HCT116 (cell line): ENCODE measurements at regions not wholly inside any gene's neighbourhood (a gene's known extent, or its start where the extent isn't known, plus 50 kb on each side); places are given as distances from the start of the nearest gene placed in this dataset.

ENCODE experiments used
- ATAC-seq: fragments of 200-7000 bp; cut with Tn5 transposase; 2 replicates; pipeline ENCODE4 v1.9.1; 2020; ENCODE audit warnings: mild to moderate bottlenecking, moderate library complexity
- BruUV-seq: library from RNA; stranded (reverse); fragments of 400-500 nt; replicated peaks from 2 replicates; lab custom pipeline; 2021; lab: Mats Ljungman, UMichigan
- CTCF ChIA-PET: fragments of 300-600 bp; sonication (Branson Sonifier 250); formaldehyde crosslinking; loops from one replicate; lab custom pipeline; 2021; ENCODE audit warnings: antibody characterized with exemption; lab: Charles Lee
- POLR2A ChIA-PET: fragments of 300-600, 350-600 bp; sonication (Branson Sonifier 250); formaldehyde crosslinking; loops from one replicate; lab custom pipeline; 2021; ENCODE audit warnings: antibody characterized with exemption; lab: Charles Lee
- RAD21 ChIA-PET, 2 experiments: fragments of 300-600 bp; sonication (Branson Sonifier 250); formaldehyde crosslinking; loops; one replicate each; lab custom pipeline; 2023; ENCODE audit warnings: low total read pairs in 2 of 2; ENCODE audit not compliant: uncharacterized antibody in 2 of 2, unreplicated experiment in 2 of 2, low non-redundant PET in 1 of 2; lab: Charles Lee
- DNase-seq: peaks from one replicate; pipeline ENCODE4 v3.0.0-alpha.2; 2010; ENCODE audit warnings: low read depth, low spot score
- H2AFZ ChIP-seq: fragments of 200-600 bp; shearing (Covaris generic), sonication (generic); 2 replicates; pipeline ENCODE4 v1.6.1; 2017; ENCODE audit warnings: low read depth, mixed run types, mixed read lengths, antibody characterized with exemption, low read length; ENCODE audit not compliant: poor library complexity, severe bottlenecking
- H3K27ac ChIP-seq: 2 replicates; pipeline ENCODE4 v1.5.1; 2012; ENCODE audit warnings: low read depth, low read length
- H3K27me3 ChIP-seq: fragments of 200-600 bp; sonication (generic); 2 replicates; pipeline ENCODE4 v1.6.1; 2016; ENCODE audit warnings: mixed run types, low read length, mixed read lengths; ENCODE audit not compliant: insufficient read depth
- H3K36me3 ChIP-seq, 2 experiments: fragments of 200-500 bp in 1 of 2; fragments of 200-600 bp in 1 of 2; sonication (Bioruptor generic) in 1 of 2; sonication (generic) in 1 of 2; 2 replicates each; pipeline versions ENCODE4 v1.5.1 to v1.6.1; 2014 to 2016; ENCODE audit warnings: low read length in 2 of 2, inconsistent platforms in 1 of 2, mixed read lengths in 1 of 2, mixed run types in 1 of 2; ENCODE audit not compliant: insufficient read depth in 2 of 2, control insufficient read depth in 1 of 2
- H3K4me1 ChIP-seq, 2 experiments: fragments of 200-600 bp in 1 of 2; sonication (generic) in 1 of 2; 2 replicates each; pipeline versions ENCODE4 v1.5.1 to v1.6.1; 2012 to 2017; ENCODE audit warnings: low read length in 2 of 2, inconsistent platforms in 1 of 2, mild to moderate bottlenecking in 1 of 2, mixed read lengths in 1 of 2, mixed run types in 1 of 2, moderate library complexity in 1 of 2; ENCODE audit not compliant: insufficient read depth in 2 of 2, control insufficient read depth in 1 of 2
- H3K4me2 ChIP-seq: fragments of 200-600 bp; sonication (generic); 2 replicates; pipeline ENCODE4 v1.6.1; 2017; ENCODE audit warnings: mixed run types, low read length, mixed read lengths
- H3K4me3 ChIP-seq, 2 experiments: fragments of 200-600 bp in 1 of 2; sonication (generic) in 1 of 2; replicated peaks in 1 of 2; 2 replicates each; pipeline ENCODE4 v1.5.1; 2011 to 2016; ENCODE audit warnings: low read length in 2 of 2, control low read depth in 1 of 2, low read depth in 1 of 2, mild to moderate bottlenecking in 1 of 2, mixed read lengths in 1 of 2, mixed run types in 1 of 2
- H3K79me2 ChIP-seq: fragments of 200-600 bp; sonication (generic); 2 replicates; pipeline ENCODE4 v1.6.1; 2017; ENCODE audit warnings: mild to moderate bottlenecking, mixed run types, low read length, moderate library complexity, mixed read lengths; ENCODE audit not compliant: insufficient read depth
- H3K9ac ChIP-seq: fragments of 200-600 bp; sonication (generic); 2 replicates; pipeline ENCODE4 v1.6.1; 2016; ENCODE audit warnings: low read length, mixed read lengths
- H3K9me2 ChIP-seq: fragments of 200-600 bp; sonication (generic), shearing (Covaris generic); 2 replicates; pipeline ENCODE4 v1.6.1; 2017; ENCODE audit warnings: mixed run types, mild to moderate bottlenecking, moderate library complexity; ENCODE audit not compliant: insufficient read depth
- H3K9me3 ChIP-seq, 2 experiments: fragments of 200-500 bp in 1 of 2; fragments of 200-600 bp in 1 of 2; sonication (Bioruptor generic) in 1 of 2; sonication (generic) in 1 of 2; 2 replicates each; pipeline ENCODE4 v1.6.1; 2014 to 2017; ENCODE audit warnings: low read length in 2 of 2, mixed read lengths in 2 of 2, inconsistent platforms in 1 of 2, low read depth in 1 of 2, mild to moderate bottlenecking in 1 of 2, mixed run types in 1 of 2, moderate library complexity in 1 of 2; ENCODE audit not compliant: control insufficient read depth in 1 of 2, insufficient read depth in 1 of 2
- H4K20me1 ChIP-seq: fragments of 200-600 bp; sonication (generic), shearing (Covaris generic); 2 replicates; pipeline ENCODE4 v1.6.1; 2017; ENCODE audit warnings: mixed run types, mild to moderate bottlenecking, moderate library complexity; ENCODE audit not compliant: insufficient read depth
- ATF3 ChIP-seq: IDR thresholded peaks from 2 replicates; pipeline ENCODE4 v1.6.1; 2012
- CBX3 ChIP-seq: IDR thresholded peaks from 2 replicates; pipeline ENCODE4 v1.6.1; 2012; ENCODE audit warnings: low read depth
- EGR1 ChIP-seq: IDR thresholded peaks from 2 replicates; pipeline ENCODE4 v1.6.1; 2012; ENCODE audit warnings: low read depth
- EZH2 ChIP-seq: fragments of 200-600 bp; sonication (generic); IDR thresholded peaks from 2 replicates; pipeline ENCODE4 v1.6.1; 2017; ENCODE audit warnings: antibody characterized with exemption, mixed run types
- FOSL1 ChIP-seq: IDR thresholded peaks from 2 replicates; pipeline ENCODE4 v1.6.1; 2012; ENCODE audit warnings: low read depth
- JUND ChIP-seq: IDR thresholded peaks from 2 replicates; pipeline ENCODE4 v1.6.1; 2012
- SP1 ChIP-seq: IDR thresholded peaks from 2 replicates; pipeline ENCODE4 v1.6.1; 2012; ENCODE audit warnings: low read depth
- ZFX ChIP-seq: fragments of 450-650 bp; IDR thresholded peaks from 2 replicates; pipeline ENCODE4 v1.6.1; 2017
- intact Hi-C: fragments of 100-400 bp; cut with micrococcal nuclease; formaldehyde crosslinking; loops from 2 replicates; pipeline ENCODE4 v1.10.0; 2022
- TF ChIP-seq, protein P1 (sequence below): IDR thresholded peaks from 2 replicates; pipeline ENCODE4 v1.6.1; 2011; ENCODE audit warnings: mild to moderate bottlenecking, low read length, moderate library complexity; ENCODE audit not compliant: insufficient replicate concordance; ENCODE audit errors: extremely low read depth
- TF ChIP-seq, protein P2 (sequence below), 3 experiments: fragments of 200-600 bp in 1 of 3; sonication (generic) in 1 of 3; IDR thresholded peaks in 2 of 3; conservative IDR thresholded peaks in 1 of 3; 2 replicates each; pipeline ENCODE4 v1.5.1; 2012 to 2017; ENCODE audit warnings: low read depth in 2 of 3, low read length in 2 of 3, antibody characterized with exemption in 1 of 3, borderline replicate concordance in 1 of 3, control low read depth in 1 of 3, mild to moderate bottlenecking in 1 of 3, mixed read lengths in 1 of 3, mixed run types in 1 of 3, moderate library complexity in 1 of 3; ENCODE audit not compliant: insufficient read depth in 1 of 3

GRCh38 chr3:87135412-87135811 lies 91.7 kb upstream of the CHMP2B start:
- Histone ChIP-seq H4K20me1 (no peaks in the 10 kb centered on the region), H3K9me2 (no peaks in the 10 kb centered on the region), H3K4me2 (no peak overlapping the region), H3K36me3 (no peaks in the 10 kb centered on the region), H3K4me1 (no peaks in the 10 kb centered on the region), H2AFZ (no peak overlapping the region), H3K4me3 (no peak overlapping the region), H3K9me3 (no peaks in the 10 kb centered on the region), H3K9ac (no peak overlapping the region), H3K79me2 (no peaks in the 10 kb centered on the region), H3K27ac (no peak overlapping the region), H3K27me3 (no peaks in the 10 kb centered on the region)
- BruUV-seq, result no TSS peak
- intact Hi-C loops, result no loop called here
- ChIA-PET RAD21 (no interaction called here), CTCF (no interaction called here), POLR2A (no interaction called here)
- no peak for DNase-seq
- no peak for ATAC-seq
- TF ChIP-seq EZH2, result no peak
- TF ChIP-seq JUND, result no peak
- TF ChIP-seq SP1, result no peak
- no peak for TF ChIP-seq ZFX
- TF ChIP-seq, protein P1, sequence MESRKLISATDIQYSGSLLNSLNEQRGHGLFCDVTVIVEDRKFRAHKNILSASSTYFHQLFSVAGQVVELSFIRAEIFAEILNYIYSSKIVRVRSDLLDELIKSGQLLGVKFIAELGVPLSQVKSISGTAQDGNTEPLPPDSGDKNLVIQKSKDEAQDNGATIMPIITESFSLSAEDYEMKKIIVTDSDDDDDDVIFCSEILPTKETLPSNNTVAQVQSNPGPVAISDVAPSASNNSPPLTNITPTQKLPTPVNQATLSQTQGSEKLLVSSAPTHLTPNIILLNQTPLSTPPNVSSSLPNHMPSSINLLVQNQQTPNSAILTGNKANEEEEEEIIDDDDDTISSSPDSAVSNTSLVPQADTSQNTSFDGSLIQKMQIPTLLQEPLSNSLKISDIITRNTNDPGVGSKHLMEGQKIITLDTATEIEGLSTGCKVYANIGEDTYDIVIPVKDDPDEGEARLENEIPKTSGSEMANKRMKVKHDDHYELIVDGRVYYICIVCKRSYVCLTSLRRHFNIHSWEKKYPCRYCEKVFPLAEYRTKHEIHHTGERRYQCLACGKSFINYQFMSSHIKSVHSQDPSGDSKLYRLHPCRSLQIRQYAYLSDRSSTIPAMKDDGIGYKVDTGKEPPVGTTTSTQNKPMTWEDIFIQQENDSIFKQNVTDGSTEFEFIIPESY, result no peak
- TF ChIP-seq CBX3, result no peak
- TF ChIP-seq ATF3, result no peak
- TF ChIP-seq, protein P2, sequence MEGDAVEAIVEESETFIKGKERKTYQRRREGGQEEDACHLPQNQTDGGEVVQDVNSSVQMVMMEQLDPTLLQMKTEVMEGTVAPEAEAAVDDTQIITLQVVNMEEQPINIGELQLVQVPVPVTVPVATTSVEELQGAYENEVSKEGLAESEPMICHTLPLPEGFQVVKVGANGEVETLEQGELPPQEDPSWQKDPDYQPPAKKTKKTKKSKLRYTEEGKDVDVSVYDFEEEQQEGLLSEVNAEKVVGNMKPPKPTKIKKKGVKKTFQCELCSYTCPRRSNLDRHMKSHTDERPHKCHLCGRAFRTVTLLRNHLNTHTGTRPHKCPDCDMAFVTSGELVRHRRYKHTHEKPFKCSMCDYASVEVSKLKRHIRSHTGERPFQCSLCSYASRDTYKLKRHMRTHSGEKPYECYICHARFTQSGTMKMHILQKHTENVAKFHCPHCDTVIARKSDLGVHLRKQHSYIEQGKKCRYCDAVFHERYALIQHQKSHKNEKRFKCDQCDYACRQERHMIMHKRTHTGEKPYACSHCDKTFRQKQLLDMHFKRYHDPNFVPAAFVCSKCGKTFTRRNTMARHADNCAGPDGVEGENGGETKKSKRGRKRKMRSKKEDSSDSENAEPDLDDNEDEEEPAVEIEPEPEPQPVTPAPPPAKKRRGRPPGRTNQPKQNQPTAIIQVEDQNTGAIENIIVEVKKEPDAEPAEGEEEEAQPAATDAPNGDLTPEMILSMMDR (IDR thresholded peaks at IDR 0.05 in 2 of 3, conservative IDR thresholded peaks at IDR 0.05 in 1 of 3; ENCODE audit: borderline replicate concordance in 1 of 3, insufficient read depth in 1 of 3, low read depth in 2 of 3, low read length in 2 of 3), result no peak
- TF ChIP-seq FOSL1, result no peak
- TF ChIP-seq EGR1, result no peak
